Spleen (tissue), 7 donors: ENCODE measurements at regions not wholly inside any gene's neighbourhood (a gene's known extent, or its start where the extent isn't known, plus 50 kb on each side); places are given as distances from the start of the nearest gene placed in this dataset.

Experiments
- POLR2A ChIP-seq, 3 donors: fragments of 450-650 bp; IDR thresholded peaks; one replicate each; pipeline ENCODE4 v1.5.1; 2017; ENCODE audit warnings: antibody characterized with exemption in 3 of 3, mild to moderate bottlenecking in 1 of 3
- POLR2AphosphoS5 ChIP-seq, 3 donors: sonication (generic); formaldehyde crosslinking; IDR thresholded peaks; one replicate each; pipeline ENCODE4 v1.5.1; 2017; ENCODE audit warnings: antibody characterized with exemption in 3 of 3
- TF ChIP-seq, protein P1 (sequence below), 11 experiments: fragments of 200-600 bp in 7 of 11; fragments of 450-650 bp in 4 of 11; sonication (generic) in 4 of 11; IDR thresholded peaks in 8 of 11; conservative IDR thresholded peaks in 3 of 11; 1 replicate in 7 of 11; 2 replicates in 4 of 11; pipeline versions ENCODE4 v1.4.0 to v1.8.0; 2016 to 2021; ENCODE audit warnings: antibody characterized with exemption in 11 of 11, inconsistent platforms in 4 of 11, mild to moderate bottlenecking in 1 of 11
- donor health status: DM: no; HTN: no; CAD: no; lungs with moderate emphysema.
- donor health status: DM: no; HTN: no; CAD: no.
- donor health status: DM: no; HTN: no; CAD: no.

DNA sequence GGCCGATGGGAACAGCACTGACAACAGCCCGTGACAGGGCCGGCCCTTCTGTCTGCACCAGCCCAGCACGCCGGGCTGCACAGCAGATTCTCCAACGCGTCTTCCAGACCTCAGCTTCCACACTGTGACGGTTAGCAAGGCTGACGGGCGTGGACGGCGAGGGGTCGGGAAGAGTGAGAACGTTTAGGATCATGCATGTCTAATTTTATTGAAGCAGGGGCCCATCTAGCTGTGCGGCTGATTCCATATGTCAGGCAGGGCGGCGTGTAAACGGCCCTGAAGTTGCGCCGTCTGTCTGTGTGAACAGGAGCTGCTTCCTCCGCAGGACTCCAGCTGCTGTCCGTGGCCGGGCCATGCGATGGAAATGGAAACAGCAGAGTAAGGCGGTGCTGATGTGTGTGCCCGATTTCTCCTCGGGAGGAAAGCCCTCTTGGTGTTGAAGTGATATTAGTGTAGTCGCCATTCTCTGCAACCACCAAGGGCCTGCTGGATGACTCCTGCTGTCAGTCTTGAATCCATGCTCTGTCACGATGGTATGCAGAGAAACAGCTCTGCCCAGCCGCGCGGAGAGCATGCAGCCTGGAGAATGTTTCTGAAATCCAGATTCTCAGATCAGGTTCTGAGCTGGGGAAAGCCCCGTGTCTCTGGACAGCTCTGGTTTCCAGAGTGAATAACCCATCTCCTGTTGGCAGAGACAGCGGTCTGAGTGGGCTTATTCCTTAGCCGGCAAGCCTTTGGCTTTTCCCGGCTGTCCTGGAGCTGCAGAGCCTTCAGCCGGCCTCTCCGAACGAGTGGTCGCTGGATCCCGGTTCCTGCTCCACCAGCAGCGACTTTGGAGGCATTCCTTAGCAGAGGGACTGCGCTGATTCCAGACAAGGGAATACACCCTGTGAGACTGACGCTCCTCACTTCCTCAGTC is 158.1 kb upstream of the UBE3A start:
- TF ChIP-seq, protein P1, sequence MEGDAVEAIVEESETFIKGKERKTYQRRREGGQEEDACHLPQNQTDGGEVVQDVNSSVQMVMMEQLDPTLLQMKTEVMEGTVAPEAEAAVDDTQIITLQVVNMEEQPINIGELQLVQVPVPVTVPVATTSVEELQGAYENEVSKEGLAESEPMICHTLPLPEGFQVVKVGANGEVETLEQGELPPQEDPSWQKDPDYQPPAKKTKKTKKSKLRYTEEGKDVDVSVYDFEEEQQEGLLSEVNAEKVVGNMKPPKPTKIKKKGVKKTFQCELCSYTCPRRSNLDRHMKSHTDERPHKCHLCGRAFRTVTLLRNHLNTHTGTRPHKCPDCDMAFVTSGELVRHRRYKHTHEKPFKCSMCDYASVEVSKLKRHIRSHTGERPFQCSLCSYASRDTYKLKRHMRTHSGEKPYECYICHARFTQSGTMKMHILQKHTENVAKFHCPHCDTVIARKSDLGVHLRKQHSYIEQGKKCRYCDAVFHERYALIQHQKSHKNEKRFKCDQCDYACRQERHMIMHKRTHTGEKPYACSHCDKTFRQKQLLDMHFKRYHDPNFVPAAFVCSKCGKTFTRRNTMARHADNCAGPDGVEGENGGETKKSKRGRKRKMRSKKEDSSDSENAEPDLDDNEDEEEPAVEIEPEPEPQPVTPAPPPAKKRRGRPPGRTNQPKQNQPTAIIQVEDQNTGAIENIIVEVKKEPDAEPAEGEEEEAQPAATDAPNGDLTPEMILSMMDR (IDR thresholded peaks at IDR 0.05 in 8 of 11, conservative IDR thresholded peaks at IDR 0.05 in 3 of 11), result no peak
- TF ChIP-seq POLR2A (IDR thresholded peaks at IDR 0.05) (no peak), POLR2AphosphoS5 (IDR thresholded peaks at IDR 0.05) (no peak)
